Neural progenitor cell (in vitro differentiated cells): ENCODE measurements at regions not wholly inside any gene's neighbourhood (a gene's known extent, or its start where the extent isn't known, plus 50 kb on each side); places are given as distances from the start of the nearest gene placed in this dataset.

Experiments used
- CTCF ChIP-seq: fragments of 200-600 bp; sonication (generic); IDR thresholded peaks from 2 replicates; pipeline ENCODE4 v1.5.1; 2017; ENCODE audit warnings: antibody characterized with exemption, mild to moderate bottlenecking
- EZH2phosphoT487 ChIP-seq: fragments of 200-600 bp; sonication (generic); IDR thresholded peaks from 2 replicates; pipeline ENCODE4 v1.6.1; 2017; ENCODE audit warnings: antibody characterized with exemption

GRCh38 chr10:78434886-78435285, 401.2 kb downstream of the RPS24 start:
- TF ChIP-seq CTCF, result no peak
- no peak for TF ChIP-seq EZH2phosphoT487
